Bronchial epithelial cell (primary cell): ENCODE measurements at regions not wholly inside any gene's neighbourhood (a gene's known extent, or its start where the extent isn't known, plus 50 kb on each side); places are given as distances from the start of the nearest gene placed in this dataset.

ENCODE experiments used
- DNase-seq: peaks from one replicate; pipeline ENCODE4 v3.0.0-alpha.2; 2010; ENCODE audit warnings: low read depth
- FAIRE-seq: peaks from 2 replicates; lab custom pipeline; 2011; peaks lifted over from hg19 to GRCh38; lab: Jason Lieb, UNC
- H3K27me3 ChIP-seq: 2 replicates; pipeline ENCODE4 v1.5.1; 2011; ENCODE audit warnings: low read length; ENCODE audit not compliant: control insufficient read depth, insufficient read depth
- H3K36me3 ChIP-seq: 2 replicates; pipeline ENCODE4 v1.5.1; 2011; ENCODE audit warnings: low read length; ENCODE audit not compliant: control insufficient read depth, insufficient read depth
- H3K4me3 ChIP-seq: 2 replicates; pipeline ENCODE4 v1.5.1; 2011; ENCODE audit warnings: mild to moderate bottlenecking, low read depth, low read length, control low read depth
- CTCF ChIP-seq: IDR thresholded peaks from 2 replicates; pipeline ENCODE4 v1.5.1; 2011; ENCODE audit warnings: mild to moderate bottlenecking, moderate library complexity, low read length, control low read depth, inconsistent platforms; ENCODE audit not compliant: insufficient read depth, severe bottlenecking

- DNase-seq, result no peak
- no peaks in the 10 kb centered on the region for H3K36me3 ChIP-seq
- peaks cover 13% of the 10 kb centered on the region for H3K27me3 ChIP-seq
- no peak for FAIRE-seq
- TF ChIP-seq CTCF, result no peak
- no peak overlapping the region for H3K4me3 ChIP-seq
Measured at GRCh38 chr20:57787990-57788781, 78.4 kb upstream of the PMEPA1 start.

- peaks cover 16% of the 10 kb centered on the region for H3K27me3 ChIP-seq
- no peaks in the 10 kb centered on the region for H3K36me3 ChIP-seq
- H3K4me3 ChIP-seq, result no peak overlapping the region
- TF ChIP-seq CTCF, result no peak
- FAIRE-seq (no peak), DNase-seq (no peak)
Measured at GRCh38 chr20:57787151-57787989, 77.6 kb upstream of the PMEPA1 start.

- DNase-seq (no peak), FAIRE-seq (no peak)
- Histone ChIP-seq H3K36me3 (no peaks in the 10 kb centered on the region), H3K27me3 (peaks cover 16% of the 10 kb centered on the region), H3K4me3 (no peak overlapping the region)
- no peak for TF ChIP-seq CTCF
Measured at GRCh38 chr20:57786304-57786932, 76.6 kb upstream of the PMEPA1 start.

GRCh38 chr20:57785720-57786119 lies 75.9 kb upstream of the PMEPA1 start:
- Histone ChIP-seq H3K4me3 (no peak overlapping the region), H3K36me3 (no peaks in the 10 kb centered on the region), H3K27me3 (peaks cover 16% of the 10 kb centered on the region)
- DNase-seq, result no peak
- TF ChIP-seq CTCF, result no peak
- no peak for FAIRE-seq

- no peaks in the 10 kb centered on the region for H3K36me3 ChIP-seq
- no peak overlapping the region for H3K4me3 ChIP-seq
- no peak for DNase-seq
- FAIRE-seq, result peak; percentile 50
- H3K27me3 ChIP-seq, result peaks cover 19% of the 10 kb centered on the region
- TF ChIP-seq CTCF, result no peak
Measured at GRCh38 chr20:57785061-57785460, 75.2 kb upstream of the PMEPA1 start.
